Epithelial cell of esophagus (primary cell): ENCODE measurements at regions not wholly inside any gene's neighbourhood (a gene's known extent, or its start where the extent isn't known, plus 50 kb on each side); places are given as distances from the start of the nearest gene placed in this dataset.

Experiments
- DNase-seq: peaks from one replicate; pipeline ENCODE4 v3.0.0; 2010; ENCODE audit warnings: low read depth
- H3K4me3 ChIP-seq: 2 replicates; pipeline ENCODE4 v1.5.1; 2011; ENCODE audit warnings: mild to moderate bottlenecking, low read length, control low read depth
- CTCF ChIP-seq: IDR thresholded peaks from 2 replicates; pipeline ENCODE4 v1.5.1; 2011; ENCODE audit warnings: low read depth, mild to moderate bottlenecking, low read length, control low read depth, inconsistent platforms; ENCODE audit not compliant: insufficient read depth; ENCODE audit errors: missing control alignments

GRCh38 chr18:40501026-40501425 is 1454.0 kb upstream of the PIK3C3 start:
- H3K4me3 ChIP-seq = no peak overlapping the region
- no peak for TF ChIP-seq CTCF
- DNase-seq = no peak

- no peak for DNase-seq
- TF ChIP-seq CTCF = no peak
- H3K4me3 ChIP-seq = no peak overlapping the region
Measured at GRCh38 chr18:40494603-40495002, 1460.4 kb upstream of the PIK3C3 start.

DNA sequence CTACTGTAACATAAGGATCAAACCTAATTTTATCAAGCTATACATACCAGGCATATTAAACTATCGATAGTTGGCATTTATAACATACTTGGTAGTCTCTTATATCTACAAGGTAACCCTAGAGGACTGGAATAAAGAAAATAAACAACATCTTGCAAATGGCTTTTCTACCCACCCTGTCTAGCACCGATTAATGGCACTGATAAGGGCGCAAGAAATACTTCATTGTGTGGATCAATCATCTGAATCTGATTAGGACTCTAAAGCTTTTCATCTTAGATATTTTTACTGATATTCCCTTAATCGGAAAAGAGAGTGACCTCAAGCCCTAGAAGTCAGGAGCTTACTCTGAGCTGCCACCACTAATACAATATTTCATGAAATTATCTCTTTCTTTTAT is 1461.7 kb upstream of the PIK3C3 start:
- no peak overlapping the region for H3K4me3 ChIP-seq
- no peak for DNase-seq
- no peak for TF ChIP-seq CTCF

DNA sequence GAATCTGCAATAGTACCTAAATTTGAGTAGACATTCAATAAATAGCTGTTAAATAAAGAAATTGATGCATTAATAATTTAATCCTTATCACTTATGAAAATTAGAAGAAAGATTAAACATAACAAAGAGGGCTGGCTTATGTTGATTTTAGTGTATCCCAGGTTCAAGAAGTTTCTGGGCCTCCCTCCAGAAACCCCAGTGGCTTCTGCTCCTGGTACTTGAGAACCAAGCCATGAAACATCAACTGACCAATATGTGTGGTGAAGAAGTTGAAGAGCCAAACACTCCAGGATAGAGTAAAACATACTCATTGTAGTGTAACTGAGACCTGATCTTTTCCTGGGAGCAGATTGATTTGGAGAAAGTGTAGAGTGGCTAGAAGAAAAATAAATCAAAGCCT is 1465.7 kb upstream of the PIK3C3 start:
- no peak overlapping the region for H3K4me3 ChIP-seq
- no peak for DNase-seq
- TF ChIP-seq CTCF = no peak

DNA sequence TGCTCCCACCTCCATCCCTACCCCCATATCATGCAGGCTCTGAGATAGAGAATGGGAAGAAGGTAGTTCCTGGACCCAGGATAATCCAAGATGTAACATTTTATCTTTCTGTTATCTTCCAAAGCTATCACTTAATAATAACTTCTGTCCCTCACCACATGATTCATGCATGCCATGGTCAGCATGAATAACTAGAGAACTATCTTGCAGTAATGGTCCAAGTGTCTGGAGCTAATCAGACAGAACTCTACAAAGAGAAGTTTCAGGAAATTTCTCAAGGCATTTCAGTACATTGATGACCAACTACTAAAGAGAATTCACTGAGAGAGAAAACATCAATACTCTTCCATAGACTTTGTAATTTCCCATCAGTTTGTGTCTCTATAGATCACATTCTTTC is 1469.7 kb upstream of the PIK3C3 start:
- H3K4me3 ChIP-seq = no peak overlapping the region
- peak; percentile 30 for DNase-seq
- TF ChIP-seq CTCF = no peak

GRCh38 chr18:40473221-40474029 is 1481.6 kb upstream of the PIK3C3 start:
- DNase-seq = no peak
- no peak for TF ChIP-seq CTCF

DNA sequence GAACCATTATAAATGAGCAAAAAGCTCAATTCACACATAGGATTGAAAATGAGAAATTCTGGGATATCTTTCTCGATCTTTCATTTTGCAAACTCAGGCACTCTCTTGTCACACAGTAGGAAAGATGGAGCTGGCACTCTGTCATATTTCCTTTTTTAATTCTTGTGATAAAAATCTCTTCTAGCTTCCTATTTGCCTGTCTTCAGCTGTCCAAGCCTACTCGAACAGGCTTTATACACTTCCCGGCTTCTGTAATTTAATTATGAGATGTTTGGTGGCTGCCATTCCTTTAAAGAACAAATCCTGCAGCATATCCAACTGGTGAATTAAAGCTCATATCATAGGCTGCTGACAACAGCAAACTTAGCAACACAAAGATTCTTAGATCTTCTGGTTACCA is 1484.3 kb upstream of the PIK3C3 start:
- no peak for TF ChIP-seq CTCF
- H3K4me3 ChIP-seq = no peak overlapping the region
- no peak for DNase-seq

More at GRCh38 chr18:40473221-40474029, 1481.6 kb upstream of the PIK3C3 start:
- H3K4me3 ChIP-seq = no peak overlapping the region
